Tibial nerve (tissue), 4 donors: ENCODE measurements at regions not wholly inside any gene's neighbourhood (a gene's known extent, or its start where the extent isn't known, plus 50 kb on each side); places are given as distances from the start of the nearest gene placed in this dataset.

Experiments used
- DNase-seq, 2 donors: peaks; one replicate each; pipeline ENCODE4 v3.0.0-alpha.2; 2019; ENCODE audit warnings: low spot score in 2 of 2
- H3K27ac ChIP-seq, 4 donors: fragments of 200-600 bp; sonication (generic) in 3 of 4; one replicate each; pipeline ENCODE4 v1.5.1; 2017 to 2019; ENCODE audit warnings: mild to moderate bottlenecking in 1 of 4
- H3K27me3 ChIP-seq, 2 donors: fragments of 200-600 bp; sonication (generic) in 1 of 2; one replicate each; pipeline versions ENCODE4 v1.5.1 to v1.6.0; 2017 to 2019
- H3K36me3 ChIP-seq, 3 donors: fragments of 200-600 bp; sonication (generic); one replicate each; pipeline ENCODE4 v1.5.1; 2018 to 2019
- H3K4me1 ChIP-seq, 4 donors: fragments of 200-600 bp; sonication (generic) in 3 of 4; one replicate each; pipeline ENCODE4 v1.5.1; 2017 to 2019
- H3K4me3 ChIP-seq, 4 donors: fragments of 200-600 bp; sonication (generic) in 3 of 4; one replicate each; pipeline ENCODE4 v1.5.1; 2017 to 2019; ENCODE audit warnings: mild to moderate bottlenecking in 1 of 4, moderate library complexity in 1 of 4
- H3K9me3 ChIP-seq, 4 donors: fragments of 200-600 bp; sonication (generic) in 3 of 4; one replicate each; pipeline ENCODE4 v1.5.1; 2017 to 2019
- CTCF ChIP-seq, 5 experiments: fragments of 200-600 bp in 3 of 5; fragments of 450-650 bp in 2 of 5; sonication (generic) in 3 of 5; IDR thresholded peaks; one replicate each; pipeline ENCODE4 v1.5.1; 2016 to 2019; ENCODE audit warnings: antibody characterized with exemption in 5 of 5, mild to moderate bottlenecking in 3 of 5, moderate library complexity in 2 of 5
- EP300 ChIP-seq, 2 donors: sonication (generic); formaldehyde crosslinking; IDR thresholded peaks; one replicate each; pipeline ENCODE4 v1.6.1; 2017; ENCODE audit warnings: antibody characterized with exemption in 2 of 2, mild to moderate bottlenecking in 1 of 2
- POLR2A ChIP-seq, 2 donors: fragments of 450-650 bp; IDR thresholded peaks; one replicate each; pipeline ENCODE4 v1.6.1; 2017; ENCODE audit warnings: antibody characterized with exemption in 2 of 2, mild to moderate bottlenecking in 2 of 2, moderate library complexity in 2 of 2
- WGBS, 2 donors: methylation state at CpG; one replicate each; pipeline ENCODE4 v1.1.5; 2018; 5-methylcytosine and 5-hydroxymethylcytosine counted together

GRCh38 chr1:116277840-116278540 lies 95.1 kb upstream of the ATP1A1 start:
- TF ChIP-seq POLR2A (IDR thresholded peaks at IDR 0.05) (no peak), CTCF (IDR thresholded peaks at IDR 0.05) (no peak), EP300 (IDR thresholded peaks at IDR 0.05) (no peak)
- no peak overlapping the region for H3K4me3 ChIP-seq
- WGBS, 2 donors, result 66 to 70% methylated on average over 6 of the region's 6 CpGs
- no peaks in the 10 kb centered on the region for H3K27me3 ChIP-seq
- H3K4me1 ChIP-seq, result no peaks in the 10 kb centered on the region
- peaks cover 0 to 2% (median 0%) of the 10 kb centered on the region in 4 donors for H3K9me3 ChIP-seq
- no peaks in the 10 kb centered on the region for H3K36me3 ChIP-seq
- no peak for DNase-seq
- H3K27ac ChIP-seq, result no peak overlapping the region

GRCh38 chr1:116278541-116278866 lies 94.5 kb upstream of the ATP1A1 start:
- H3K4me1 ChIP-seq, result no peaks in the 10 kb centered on the region

GRCh38 chr1:116279715-116280114 lies 93.3 kb upstream of the ATP1A1 start:
- Histone ChIP-seq H3K27ac (no peak overlapping the region), H3K4me3 (no peak overlapping the region), H3K9me3 (peaks cover 0 to 2% (median 0%) of the 10 kb centered on the region in 4 donors), H3K27me3 (no peaks in the 10 kb centered on the region), H3K36me3 (no peaks in the 10 kb centered on the region), H3K4me1 (no peaks in the 10 kb centered on the region)
- 77 to 83% methylated on average over 3 of the region's 3 CpGs for WGBS, 2 donors
- no peak for DNase-seq
- TF ChIP-seq CTCF (IDR thresholded peaks at IDR 0.05) (no peak), EP300 (IDR thresholded peaks at IDR 0.05) (no peak), POLR2A (IDR thresholded peaks at IDR 0.05) (no peak)

More at GRCh38 chr1:116278541-116278866, 94.5 kb upstream of the ATP1A1 start:
- no peak for TF ChIP-seq EP300 (IDR thresholded peaks at IDR 0.05)
- no peak for TF ChIP-seq POLR2A (IDR thresholded peaks at IDR 0.05)
- no peak for TF ChIP-seq CTCF (IDR thresholded peaks at IDR 0.05)
- Histone ChIP-seq H3K4me3 (no peak overlapping the region), H3K36me3 (no peaks in the 10 kb centered on the region), H3K9me3 (peaks cover 0 to 2% (median 0%) of the 10 kb centered on the region in 4 donors), H3K27me3 (no peaks in the 10 kb centered on the region), H3K27ac (no peak overlapping the region)
- WGBS, 2 donors, result 88 to 94% methylated on average over 6 of the region's 6 CpGs
- no peak for DNase-seq

GRCh38 chr1:116284819-116285390 lies 88.1 kb upstream of the ATP1A1 start:
- H3K4me3 ChIP-seq, result no peak overlapping the region
- no peaks in the 10 kb centered on the region for H3K36me3 ChIP-seq
- H3K27me3 ChIP-seq, result no peaks in the 10 kb centered on the region
- peaks cover 0 to 5% (median 0%) of the 10 kb centered on the region in 4 donors for H3K4me1 ChIP-seq
- WGBS, 2 donors, result 90 to 95% methylated on average over 5 of the region's 5 CpGs
- H3K9me3 ChIP-seq, result peaks cover 0 to 2% (median 0%) of the 10 kb centered on the region in 4 donors
- DNase-seq, result no peak
- TF ChIP-seq CTCF (IDR thresholded peaks at IDR 0.05) (no peak), POLR2A (IDR thresholded peaks at IDR 0.05) (no peak), EP300 (IDR thresholded peaks at IDR 0.05) (no peak)
- no peak overlapping the region for H3K27ac ChIP-seq

GRCh38 chr1:116286541-116286971 lies 86.5 kb upstream of the ATP1A1 start:
- Histone ChIP-seq H3K4me3 (no peak overlapping the region), H3K9me3 (peaks cover 0 to 2% (median 0%) of the 10 kb centered on the region in 4 donors), H3K27me3 (no peaks in the 10 kb centered on the region), H3K4me1 (peaks cover 0 to 5% (median 0%) of the 10 kb centered on the region in 4 donors), H3K36me3 (no peaks in the 10 kb centered on the region), H3K27ac (no peak overlapping the region)
- no peak for DNase-seq
- 50 to 69% methylated on average over 1 of the region's 1 CpG for WGBS, 2 donors
- TF ChIP-seq CTCF (IDR thresholded peaks at IDR 0.05), result no peak
- TF ChIP-seq EP300 (IDR thresholded peaks at IDR 0.05), result no peak
- TF ChIP-seq POLR2A (IDR thresholded peaks at IDR 0.05), result no peak
